GM12891 (cell line): ENCODE measurements at regions not wholly inside any gene's neighbourhood (a gene's known extent, or its start where the extent isn't known, plus 50 kb on each side); places are given as distances from the start of the nearest gene placed in this dataset.

Experiments used
- POLR2A ChIP-seq: IDR thresholded peaks from 2 replicates; pipeline ENCODE4 v1.6.1; 2011; ENCODE audit warnings: low read depth, low read length, control low read depth
- POLR2AphosphoS5 ChIP-seq: IDR thresholded peaks from 2 replicates; pipeline ENCODE4 v1.6.1; 2011; ENCODE audit warnings: low read depth, low read length, control low read depth
- SPI1 ChIP-seq: IDR thresholded peaks from 2 replicates; pipeline ENCODE4 v1.6.1; 2011; ENCODE audit warnings: low read depth, low read length, control low read depth

- TF ChIP-seq POLR2AphosphoS5 (no peak), SPI1 (peak; percentile 60), POLR2A (no peak)
Measured at GRCh38 chr1:58926152-58926551, 142.3 kb upstream of the JUN start.
